Ramos (cell line): ENCODE measurements at regions not wholly inside any gene's neighbourhood (a gene's known extent, or its start where the extent isn't known, plus 50 kb on each side); places are given as distances from the start of the nearest gene placed in this dataset.
"Not testable (repeated sequence)": the region's sequence is repeated elsewhere in the genome, so short reads cannot be mapped to it uniquely, and the experiment has no call there.

Experiments
- in situ Hi-C: fragments of 300-500 bp; cut with MboI; formaldehyde crosslinking; loops from one replicate; pipeline ENCODE4 v1.14.3; 2022; ENCODE audit warnings: low sequenced_read_pairs; ENCODE audit not compliant: unreplicated experiment

- in situ Hi-C loops = not testable (repeated sequence)
Measured at GRCh38 chr7:54453168-54453567, 89.0 kb upstream of the VSTM2A start.

- in situ Hi-C loops = not testable (repeated sequence)
Measured at GRCh38 chr7:54454700-54455099, 87.5 kb upstream of the VSTM2A start.

- in situ Hi-C loops = no loop called here
Measured at GRCh38 chr7:54465095-54465494, 77.1 kb upstream of the VSTM2A start.

GRCh38 chr7:54469740-54470139 lies 72.4 kb upstream of the VSTM2A start:
- in situ Hi-C loops = no loop called here

GRCh38 chr7:54476609-54477008 lies 65.6 kb upstream of the VSTM2A start:
- in situ Hi-C loops = no loop called here

- in situ Hi-C loops = no loop called here
Measured at GRCh38 chr7:54477083-54477482, 65.1 kb upstream of the VSTM2A start.

GRCh38 chr7:54483523-54483922 lies 58.7 kb upstream of the VSTM2A start:
- in situ Hi-C loops = no loop called here

GRCh38 chr7:54485044-54485443 lies 57.1 kb upstream of the VSTM2A start:
- in situ Hi-C loops = no loop called here
